ENCODE measurements at regions not wholly inside any gene's neighbourhood (a gene's known extent, or its start where the extent isn't known, plus 50 kb on each side); places are given as distances from the start of the nearest gene placed in this dataset.
"Not testable (repeated sequence)": the region's sequence is repeated elsewhere in the genome, so short reads cannot be mapped to it uniquely, and the experiment has no call there.

DNA sequence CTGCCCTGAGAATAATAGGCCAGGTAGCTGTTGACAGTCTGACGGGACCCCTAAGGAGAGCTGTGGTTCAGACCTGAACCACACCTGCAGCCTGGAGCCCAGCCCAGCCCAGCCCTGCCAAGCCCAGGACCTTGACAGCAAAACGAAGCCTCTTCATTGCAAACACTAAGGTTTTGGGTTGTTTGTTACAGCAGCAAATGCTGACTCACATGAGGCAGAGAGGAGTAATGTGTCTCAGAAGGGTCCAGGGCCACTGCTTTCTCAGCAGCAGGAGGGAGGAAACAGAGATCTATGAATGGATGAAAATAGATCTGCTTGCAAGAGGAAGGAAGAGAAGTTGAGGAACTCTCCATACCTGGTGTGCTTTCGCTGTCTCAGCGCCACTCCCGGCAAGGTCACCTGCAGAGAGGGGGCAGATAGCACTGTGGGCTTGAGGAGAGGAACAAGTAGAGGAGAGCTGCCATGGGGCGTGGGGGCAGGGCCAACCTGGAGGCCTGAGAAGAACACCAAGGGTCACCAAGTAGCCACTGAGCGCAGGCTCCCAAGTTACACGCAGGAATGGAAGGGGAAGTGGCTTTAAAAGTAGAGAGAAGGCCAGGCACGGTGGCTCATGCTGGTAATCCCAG lies 127.2 kb downstream of the ZNF281 start:
- no peak for DNase-seq (ENCODE audit: low read depth in 2 of 2)

DNA sequence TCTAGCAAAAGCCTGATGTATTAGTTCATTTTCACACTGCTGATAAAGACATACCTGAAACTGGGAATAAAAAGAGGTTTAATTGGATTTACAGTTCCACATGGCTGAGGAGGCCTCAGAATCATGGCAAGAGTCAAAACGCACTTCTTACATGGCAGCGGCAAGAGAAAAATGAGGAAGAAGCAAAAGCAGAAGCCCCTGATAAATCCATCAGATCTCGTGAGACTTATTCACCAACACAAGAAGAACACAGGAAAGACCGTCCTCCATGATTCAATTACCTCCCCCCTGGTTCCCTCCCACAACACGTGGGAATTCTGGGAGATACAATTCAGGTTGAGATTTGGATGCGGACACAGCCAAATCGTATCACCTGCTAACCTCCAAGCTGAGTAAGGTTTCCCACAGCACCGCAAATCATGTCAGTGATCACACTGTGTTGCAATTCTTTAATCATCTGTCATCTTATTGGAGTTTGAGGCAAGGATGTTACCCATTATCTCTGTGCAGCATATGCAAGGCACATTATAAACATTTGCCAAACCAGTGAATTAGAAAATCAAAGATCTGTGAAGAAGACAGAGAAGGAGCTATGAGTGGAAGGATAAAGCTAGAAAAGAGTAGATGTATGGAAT lies 128.5 kb downstream of the ZNF281 start:
- DNase-seq (ENCODE audit: low read depth in 2 of 2): no peak

DNA sequence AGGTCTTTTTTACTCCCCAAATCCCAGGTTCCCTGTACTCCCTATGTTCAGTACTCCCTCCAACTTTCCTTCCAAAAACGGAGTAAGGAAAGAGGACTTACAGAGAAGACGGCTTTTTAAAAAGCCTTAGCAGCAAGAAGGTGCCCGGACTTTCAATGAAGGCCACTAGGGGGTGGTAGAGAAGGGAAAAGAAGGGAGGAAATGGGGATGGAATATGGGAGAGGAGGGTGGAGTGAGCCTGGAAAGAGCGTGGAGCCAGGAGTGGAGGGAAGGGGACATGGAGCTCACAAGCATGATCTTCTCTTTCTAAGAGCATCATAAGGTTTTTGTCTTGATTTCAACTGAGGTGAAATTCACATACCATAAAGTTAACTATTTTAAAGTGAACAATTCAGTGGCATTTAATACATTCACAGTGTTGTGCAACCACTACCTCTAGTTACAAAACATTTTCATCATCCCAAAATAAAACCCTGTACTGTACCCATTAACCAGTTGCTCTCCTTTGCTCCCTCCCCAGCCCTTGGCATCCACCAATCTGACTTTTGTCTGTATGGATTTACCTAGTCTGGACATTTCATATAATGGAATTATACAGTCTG lies 129.9 kb downstream of the ZNF281 start:
- no peak for DNase-seq (ENCODE audit: low read depth in 2 of 2)

DNA sequence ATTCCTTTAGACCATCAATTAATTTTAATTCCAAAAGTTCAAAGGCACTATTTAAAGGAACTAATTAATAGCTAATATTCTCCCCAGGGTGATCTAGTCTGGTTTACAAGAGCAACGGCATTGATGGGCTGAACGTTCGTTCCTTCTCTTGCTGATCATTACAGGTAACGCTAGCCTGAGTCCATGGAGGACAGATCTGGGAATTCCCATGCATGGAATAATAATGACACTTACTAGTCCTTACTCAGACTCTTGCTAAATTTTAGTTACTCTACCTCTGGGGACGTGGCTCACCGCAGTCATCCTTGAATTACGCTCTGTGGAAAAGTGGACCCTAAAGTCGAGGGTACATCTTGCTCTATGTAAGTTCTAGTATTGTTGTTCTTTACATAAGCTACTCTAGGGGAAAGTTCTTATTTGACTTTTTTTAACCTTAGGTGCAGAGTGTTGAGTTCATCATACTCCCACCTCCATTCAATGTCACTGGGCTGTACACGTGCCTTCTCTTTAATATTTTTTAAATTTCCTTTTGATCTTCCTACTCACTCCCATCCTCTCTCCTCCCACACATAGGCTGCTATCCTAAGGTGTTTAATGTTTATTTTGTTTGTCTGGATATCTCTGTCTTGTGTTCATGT lies 133.9 kb downstream of the ZNF281 start:
- no peak for DNase-seq (ENCODE audit: low read depth in 2 of 2)

GRCh38 chr1:200275415-200275814 lies 134.4 kb downstream of the ZNF281 start:
- DNase-seq (ENCODE audit: low read depth in 2 of 2): no peak

DNA sequence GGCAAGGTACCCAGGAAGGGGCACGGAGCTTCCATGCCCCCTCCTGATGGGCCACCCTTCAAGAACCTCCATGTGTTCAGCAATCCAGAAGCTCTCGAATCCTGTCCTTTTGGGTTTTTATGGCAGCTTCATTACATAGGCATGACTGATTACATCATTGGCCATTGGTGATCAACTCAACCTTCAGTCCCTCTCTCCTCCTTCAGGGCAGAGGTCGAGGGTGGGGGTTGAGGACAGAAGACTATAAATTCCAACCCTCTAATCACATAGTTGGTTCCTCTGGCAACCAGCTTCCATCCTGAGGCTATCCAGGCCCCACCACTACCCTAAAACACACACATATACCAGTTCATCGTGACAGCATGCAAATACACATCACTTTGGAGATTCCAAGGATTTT lies 135.7 kb downstream of the ZNF281 start:
- DNase-seq (ENCODE audit: low read depth in 2 of 2): no peak

GRCh38 chr1:200272481-200273068 lies 137.3 kb downstream of the ZNF281 start:
- no peak for DNase-seq (ENCODE audit: low read depth in 2 of 2)

- DNase-seq (ENCODE audit: low read depth in 2 of 2): no peak
These were observed 140.6 kb downstream of the ZNF281 start for GRCh38 chr1:200269256-200269655.

- no peak for DNase-seq (ENCODE audit: low read depth in 2 of 2)
These were observed 141.9 kb downstream of the ZNF281 start for GRCh38 chr1:200267937-200268336.

DNA sequence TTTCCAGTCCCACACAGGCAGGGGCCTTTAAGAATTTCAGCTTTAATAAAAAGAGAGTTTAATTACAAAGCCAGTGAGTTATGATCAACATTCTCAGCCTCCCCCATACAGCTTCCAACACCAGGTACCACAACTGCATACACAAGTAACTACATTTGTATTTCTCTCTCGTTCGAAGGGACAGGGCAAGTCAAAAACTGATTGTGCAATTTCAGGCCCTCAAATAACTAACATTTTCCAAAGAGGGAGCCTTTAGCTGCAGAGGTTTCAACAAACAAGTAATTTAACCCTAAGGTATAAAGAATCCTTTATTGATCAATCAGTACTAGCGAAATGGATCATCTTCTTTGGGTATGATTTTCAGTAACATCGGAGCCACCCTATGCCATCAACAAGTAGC lies 142.4 kb downstream of the ZNF281 start:
- no peak for DNase-seq (ENCODE audit: low read depth in 2 of 2)

DNA sequence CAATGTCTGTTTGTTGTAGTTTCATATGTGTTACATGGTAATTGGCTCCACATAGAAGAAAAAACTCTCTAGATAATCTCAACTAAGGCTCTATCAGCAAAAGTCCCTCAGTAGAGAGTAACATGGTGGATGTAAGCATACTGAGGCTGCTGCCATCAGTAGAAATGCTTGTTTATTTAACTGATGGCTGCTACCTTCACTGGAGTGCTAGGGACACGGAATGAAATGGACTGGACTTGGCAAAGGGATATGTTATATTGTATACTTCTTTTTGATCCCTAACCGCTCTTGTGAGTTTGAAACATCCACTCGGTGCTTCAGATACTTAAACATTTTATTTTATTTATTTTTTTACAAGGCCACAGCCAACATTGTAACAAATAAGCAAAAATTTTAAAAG lies 143.0 kb downstream of the ZNF281 start:
- DNase-seq (ENCODE audit: low read depth in 2 of 2): no peak

GRCh38 chr1:200265881-200266280 lies 144.0 kb downstream of the ZNF281 start:
- no peak for DNase-seq (ENCODE audit: low read depth in 2 of 2)

DNA sequence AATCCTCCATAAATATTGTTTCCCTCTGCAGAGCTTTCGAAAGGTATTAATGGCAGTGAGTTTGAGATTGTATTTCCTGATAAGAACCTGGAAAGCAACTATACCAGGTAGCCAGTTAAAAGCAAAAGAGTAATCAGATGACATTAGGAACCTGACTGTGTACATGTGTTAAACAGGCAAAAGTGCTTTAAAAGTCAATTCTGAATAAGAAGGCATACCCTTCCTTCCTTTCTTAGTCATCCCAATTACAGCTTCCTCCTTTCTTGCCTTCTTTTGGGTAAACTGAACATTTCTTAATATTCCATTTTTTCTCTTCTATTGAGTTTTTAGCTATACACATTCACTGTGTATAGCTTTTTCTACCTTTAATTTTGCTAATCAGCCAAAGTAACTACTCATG lies 144.7 kb downstream of the ZNF281 start:
- DNase-seq (ENCODE audit: low read depth in 2 of 2): no peak

DNA sequence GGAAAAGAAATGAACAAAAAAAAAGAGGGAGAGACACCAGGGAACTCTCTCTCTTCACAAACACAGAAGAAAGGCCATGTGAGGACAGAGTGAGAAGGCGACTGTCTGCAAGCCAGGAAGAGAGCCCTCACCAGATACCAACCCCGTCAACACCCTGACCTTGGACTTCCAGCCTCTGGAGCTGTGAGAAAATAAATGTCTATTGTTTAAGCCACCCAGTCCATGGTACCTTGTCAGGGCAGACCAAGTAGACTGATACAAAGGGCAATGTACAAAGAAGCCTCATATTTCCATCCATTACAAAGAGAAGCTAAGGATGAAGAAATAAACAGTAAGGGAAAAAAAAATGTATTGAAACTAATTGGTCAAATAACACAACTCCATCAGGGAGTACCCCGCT lies 146.6 kb downstream of the ZNF281 start:
- no peak for DNase-seq (ENCODE audit: low read depth in 2 of 2)

GRCh38 chr1:200262326-200262965 lies 147.4 kb downstream of the ZNF281 start:
- no peak for DNase-seq (ENCODE audit: low read depth in 2 of 2)

- no peak for DNase-seq (ENCODE audit: low read depth in 2 of 2)
These were observed 149.1 kb downstream of the ZNF281 start for GRCh38 chr1:200260597-200261335.

- DNase-seq (ENCODE audit: low read depth in 2 of 2): no peak
These were observed 151.1 kb downstream of the ZNF281 start for GRCh38 chr1:200258447-200259375.

- no peak for DNase-seq (ENCODE audit: low read depth in 2 of 2)
These were observed 152.6 kb downstream of the ZNF281 start for GRCh38 chr1:200257235-200257634.

- DNase-seq (ENCODE audit: low read depth in 2 of 2): not testable (repeated sequence)
These were observed 155.2 kb downstream of the ZNF281 start for GRCh38 chr1:200254602-200255001.

- no peak for DNase-seq (ENCODE audit: low read depth in 2 of 2)
These were observed 155.9 kb downstream of the ZNF281 start for GRCh38 chr1:200253774-200254495.
